Activated T-helper 2 cell treated with anti-CD3 and anti-CD28 coated beads, Interferon-gamma antibody, Interleukin-2, Interleukin-4, amounts not matched to agents 10 μg/mL and 5 μg/mL and 100 μg/mL, durations not matched to agents 14 hours and 24 hours and 36 hours (primary cell): ENCODE measurements at regions not wholly inside any gene's neighbourhood (a gene's known extent, or its start where the extent isn't known, plus 50 kb on each side); places are given as distances from the start of the nearest gene placed in this dataset.
A peak's percentile ranks its signal among the peaks of the same experiment; 100 is the strongest.
"Not testable (repeated sequence)": the region's sequence is repeated elsewhere in the genome, so short reads cannot be mapped to it uniquely, and the experiment has no call there.

ENCODE experiments used
- DNase-seq: peaks from one replicate; pipeline ENCODE4 v3.0.0; 2021; ENCODE audit warnings: low spot score
- H3K27ac Mint-ChIP-seq: one replicate; pipeline ENCODE4 v1.8.0; 2021; ENCODE audit warnings: mixed read lengths
- H3K27me3 Mint-ChIP-seq: one replicate; pipeline ENCODE4 v1.8.0; 2021; ENCODE audit warnings: low read depth, mixed read lengths
- H3K36me3 Mint-ChIP-seq: one replicate; pipeline ENCODE4 v1.8.0; 2021; ENCODE audit warnings: low read depth, mixed read lengths
- H3K4me1 Mint-ChIP-seq: one replicate; pipeline ENCODE4 v1.8.0; 2021; ENCODE audit warnings: low read depth, mixed read lengths
- H3K4me3 Mint-ChIP-seq: one replicate; pipeline ENCODE4 v1.8.0; 2021; ENCODE audit warnings: low read depth, mild to moderate bottlenecking, moderate library complexity, mixed read lengths
- H3K9me3 Mint-ChIP-seq: one replicate; pipeline ENCODE4 v1.8.0; 2021; ENCODE audit warnings: mixed read lengths
- intact Hi-C: fragments of 100-400 bp; cut with micrococcal nuclease; formaldehyde crosslinking; loops from one replicate; pipeline ENCODE4 v1.15.1; 2023

DNA sequence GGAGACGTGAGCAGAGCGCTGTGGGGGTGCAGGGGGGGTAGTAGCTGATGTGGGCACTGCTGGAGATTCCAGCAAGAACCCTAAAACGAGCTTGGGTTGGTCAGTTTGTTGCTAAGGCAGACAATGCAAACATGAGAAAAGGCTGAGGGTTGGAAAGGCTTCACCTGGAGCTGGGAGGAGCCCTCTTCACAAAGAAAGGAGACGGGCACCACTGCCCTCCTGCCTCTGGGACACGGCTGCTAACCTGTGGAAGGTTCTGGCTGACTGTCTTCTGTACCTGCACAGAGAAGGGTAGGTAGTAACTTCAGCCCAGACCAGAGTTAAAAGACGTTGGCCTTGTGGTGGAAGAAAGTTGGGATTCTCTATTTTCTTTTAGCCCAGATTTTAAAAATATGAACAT lies 108.7 kb downstream of the SUCLA2 start:
- Mint-ChIP-seq H3K27ac (no peak overlapping the region), H3K4me3 (no peak overlapping the region), H3K9me3 (no peaks in the 10 kb centered on the region), H3K36me3 (no peaks in the 10 kb centered on the region), H3K27me3 (no peaks in the 10 kb centered on the region), H3K4me1 (peaks cover 9% of the 10 kb centered on the region)
- intact Hi-C loops = no loop called here
- no peak for DNase-seq

DNA sequence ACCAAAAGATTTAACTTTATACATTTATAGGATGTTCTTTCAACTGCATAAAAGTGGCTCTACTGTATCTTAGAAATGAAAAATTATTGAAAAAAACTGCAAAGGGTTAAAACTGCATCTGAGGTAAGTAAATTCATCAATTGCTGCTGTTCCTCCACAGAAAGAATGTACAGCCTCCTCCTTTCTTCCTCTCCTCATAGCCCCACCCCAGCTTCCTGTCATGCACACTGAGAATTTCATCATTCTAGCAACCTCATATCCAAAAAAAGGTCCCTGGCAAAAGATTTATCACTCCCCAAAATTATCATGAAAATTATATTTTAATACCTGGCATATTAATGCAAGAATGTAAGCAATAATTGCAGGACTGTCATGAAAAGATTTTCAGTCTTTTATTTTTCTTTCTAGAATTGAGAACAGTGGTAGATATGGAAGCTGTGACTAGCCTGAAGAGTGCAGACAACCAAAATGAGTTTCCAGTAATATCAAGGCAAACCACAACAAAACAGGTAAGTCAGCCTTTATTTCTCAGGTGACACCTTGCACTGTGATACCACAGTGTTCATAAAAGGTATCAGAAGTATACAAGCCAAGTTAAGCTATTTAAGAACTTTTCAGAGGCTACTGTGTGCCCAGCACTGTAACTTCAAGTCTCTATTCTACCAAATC lies 110.8 kb downstream of the SUCLA2 start:
- Mint-ChIP-seq H3K36me3 (peaks cover 2% of the 10 kb centered on the region), H3K4me3 (no peak overlapping the region), H3K27me3 (no peaks in the 10 kb centered on the region), H3K9me3 (no peaks in the 10 kb centered on the region), H3K27ac (no peak overlapping the region), H3K4me1 (peaks cover 21% of the 10 kb centered on the region)
- no peak for DNase-seq
- intact Hi-C loops = no loop called here

DNA sequence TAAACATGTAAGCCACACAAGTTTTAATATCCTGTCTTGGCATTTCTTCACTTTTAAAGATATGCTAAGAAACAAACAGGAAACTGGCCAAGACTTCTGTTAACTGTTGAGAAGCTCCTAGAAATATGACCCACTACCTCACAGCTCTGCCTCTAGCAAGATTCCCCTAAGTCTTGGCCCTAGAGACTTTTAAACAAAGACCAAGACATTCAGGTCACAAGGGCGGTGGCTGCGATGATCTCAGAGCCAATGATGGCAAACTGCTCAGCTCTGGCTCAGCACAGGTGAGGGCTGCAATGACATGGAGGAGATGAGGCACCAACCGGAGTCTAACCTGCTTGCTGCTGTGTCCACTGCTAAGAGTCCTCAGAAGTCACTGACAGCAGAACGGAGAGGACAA lies 114.8 kb downstream of the SUCLA2 start:
- Mint-ChIP-seq H3K4me1 (peaks cover 21% of the 10 kb centered on the region), H3K9me3 (no peaks in the 10 kb centered on the region), H3K36me3 (peaks cover 2% of the 10 kb centered on the region), H3K27me3 (peaks cover 2% of the 10 kb centered on the region), H3K4me3 (no peak overlapping the region), H3K27ac (peak overlapping the region; percentile 41)
- intact Hi-C loops = no loop called here
- DNase-seq = no peak

DNA sequence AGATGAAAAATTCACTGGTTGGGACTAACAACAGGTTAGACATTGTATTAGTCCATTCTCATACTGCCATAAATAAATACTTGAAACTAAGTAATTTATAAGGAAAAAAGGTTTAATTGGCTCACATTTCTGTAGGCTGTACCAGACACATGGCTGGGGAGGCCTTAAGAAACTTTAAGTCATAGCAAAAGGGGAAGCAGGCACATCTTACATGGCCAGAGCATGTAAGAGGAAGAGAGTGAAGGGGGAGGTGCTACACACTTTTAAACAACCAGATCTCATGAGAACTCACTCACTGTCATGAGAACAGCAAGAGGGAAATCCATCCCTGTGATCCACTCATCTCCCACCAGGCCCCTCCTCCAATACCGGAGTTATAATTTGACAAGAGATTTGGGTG lies 125.9 kb downstream of the SUCLA2 start:
- Mint-ChIP-seq H3K27me3 (no peaks in the 10 kb centered on the region), H3K4me3 (no peak overlapping the region), H3K9me3 (peaks cover 32% of the 10 kb centered on the region), H3K27ac (no peak overlapping the region), H3K4me1 (no peaks in the 10 kb centered on the region), H3K36me3 (no peaks in the 10 kb centered on the region)
- DNase-seq = no peak
- intact Hi-C loops = no loop called here

DNA sequence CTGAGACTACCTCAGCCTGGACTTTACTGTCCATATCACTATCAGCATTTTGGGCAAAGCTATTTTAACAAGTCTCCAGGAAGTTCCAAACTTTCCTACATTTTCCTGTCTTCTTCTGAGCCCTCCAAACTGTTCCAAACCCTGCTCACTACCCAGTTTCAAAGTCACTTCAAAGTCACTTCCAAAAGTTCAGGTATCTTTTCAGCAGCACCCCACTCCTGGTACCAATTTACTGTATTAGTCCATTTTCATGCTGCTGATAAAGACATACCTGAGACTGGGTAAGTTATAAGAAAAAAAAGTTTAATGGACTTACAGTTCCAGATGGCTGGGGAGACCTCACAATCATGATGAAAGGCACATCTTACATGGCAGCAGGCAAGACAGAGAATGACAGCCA lies 127.1 kb downstream of the SUCLA2 start:
- DNase-seq, H3K36me3 Mint-ChIP-seq, intact Hi-C loops, H3K4me3 Mint-ChIP-seq, H3K27me3 Mint-ChIP-seq, H3K27ac Mint-ChIP-seq, H3K4me1 Mint-ChIP-seq: not testable (repeated sequence)
- peaks cover 32% of the 10 kb centered on the region for H3K9me3 Mint-ChIP-seq

DNA sequence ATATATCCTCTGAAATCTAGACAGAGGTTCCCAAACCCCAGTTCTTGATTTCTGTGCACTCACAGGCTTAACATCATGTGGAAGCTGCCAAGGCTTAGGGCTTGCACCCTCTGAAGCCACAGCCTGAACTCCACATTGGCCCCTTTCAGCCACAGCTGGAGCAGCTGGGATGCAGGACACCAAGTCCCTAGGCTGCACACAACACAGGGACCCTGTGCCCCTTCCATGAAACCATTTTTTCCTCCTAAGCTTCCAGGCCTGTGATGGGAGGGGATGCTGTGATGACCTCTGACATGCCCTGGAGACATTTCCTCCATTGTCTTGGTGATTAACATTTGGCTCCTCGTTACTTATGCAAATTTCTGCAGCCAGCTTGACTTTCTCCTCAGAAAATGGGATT lies 127.8 kb downstream of the SUCLA2 start:
- H3K4me1 Mint-ChIP-seq, H3K36me3 Mint-ChIP-seq, intact Hi-C loops, H3K27ac Mint-ChIP-seq, H3K27me3 Mint-ChIP-seq, H3K4me3 Mint-ChIP-seq, DNase-seq: not testable (repeated sequence)
- peaks cover 32% of the 10 kb centered on the region for H3K9me3 Mint-ChIP-seq

DNA sequence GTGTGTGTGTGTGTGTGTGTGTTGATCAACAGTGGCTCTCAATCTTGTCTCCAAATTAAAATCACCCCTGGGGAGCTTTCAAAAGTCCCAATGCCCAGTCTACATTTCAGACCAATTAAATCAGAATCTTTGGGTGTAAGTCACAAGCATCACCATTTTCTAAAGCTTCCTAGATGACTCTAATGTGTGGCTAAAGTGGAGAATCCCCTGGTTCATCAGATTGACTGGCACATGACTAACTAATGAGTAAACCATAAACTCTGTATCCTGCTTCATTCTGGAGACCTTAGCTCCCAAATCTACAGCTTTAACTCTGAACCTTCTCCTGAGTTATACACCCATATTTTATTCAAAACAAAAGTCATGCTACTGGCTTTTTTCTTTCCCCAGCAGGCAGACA lies 131.3 kb downstream of the SUCLA2 start:
- no peak for DNase-seq
- H3K4me1 Mint-ChIP-seq = no peaks in the 10 kb centered on the region
- peaks cover 3% of the 10 kb centered on the region for H3K27me3 Mint-ChIP-seq
- H3K27ac Mint-ChIP-seq = no peak overlapping the region
- intact Hi-C loops = no loop called here
- no peak overlapping the region for H3K4me3 Mint-ChIP-seq
- peaks cover 25% of the 10 kb centered on the region for H3K9me3 Mint-ChIP-seq
- no peaks in the 10 kb centered on the region for H3K36me3 Mint-ChIP-seq

DNA sequence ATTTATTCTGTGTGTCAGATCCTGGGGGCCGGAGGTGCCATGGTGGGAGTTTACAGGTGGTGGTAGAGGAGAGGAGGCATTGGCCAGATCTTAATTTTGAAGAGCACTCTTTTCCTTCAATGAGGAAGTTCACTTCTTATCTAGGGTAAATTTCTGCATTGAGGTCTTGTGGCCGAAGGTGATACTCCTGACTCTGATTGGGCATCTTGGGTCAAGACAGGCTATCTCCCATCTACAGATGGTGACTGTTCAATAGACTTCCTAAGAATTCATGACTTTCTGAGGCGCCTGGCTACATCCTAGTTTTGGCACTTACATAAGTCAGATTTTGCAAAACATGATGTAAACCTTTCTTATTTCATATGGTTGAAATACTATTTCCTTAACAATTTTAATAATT lies 135.2 kb downstream of the SUCLA2 start:
- intact Hi-C loops = no loop called here
- Mint-ChIP-seq H3K9me3 (no peaks in the 10 kb centered on the region), H3K4me1 (no peaks in the 10 kb centered on the region), H3K36me3 (no peaks in the 10 kb centered on the region), H3K4me3 (no peak overlapping the region), H3K27me3 (peaks cover 3% of the 10 kb centered on the region), H3K27ac (no peak overlapping the region)
- DNase-seq = no peak

DNA sequence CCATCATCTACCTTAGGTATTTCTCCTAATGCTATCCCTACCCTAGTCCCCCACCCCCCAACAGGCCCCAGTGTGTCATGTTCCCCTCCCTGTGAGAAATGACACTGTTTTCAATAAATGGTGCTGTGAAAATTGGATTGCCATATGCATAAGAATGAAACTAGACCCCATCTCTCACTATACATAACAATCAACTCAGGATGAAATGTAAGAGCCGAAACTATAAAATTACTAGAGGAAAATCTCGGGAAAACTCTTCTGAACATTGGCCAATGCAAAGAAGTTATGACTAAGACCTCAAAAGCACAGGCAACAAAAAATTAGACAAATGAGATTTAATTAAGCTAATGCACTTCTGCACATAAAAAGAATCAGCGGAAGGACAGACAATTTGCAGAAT lies 138.2 kb downstream of the SUCLA2 start:
- no peak for DNase-seq
- H3K36me3 Mint-ChIP-seq = no peaks in the 10 kb centered on the region
- no peaks in the 10 kb centered on the region for H3K9me3 Mint-ChIP-seq
- intact Hi-C loops = no loop called here
- H3K4me1 Mint-ChIP-seq = no peaks in the 10 kb centered on the region
- no peak overlapping the region for H3K27ac Mint-ChIP-seq
- peaks cover 3% of the 10 kb centered on the region for H3K27me3 Mint-ChIP-seq
- no peak overlapping the region for H3K4me3 Mint-ChIP-seq

DNA sequence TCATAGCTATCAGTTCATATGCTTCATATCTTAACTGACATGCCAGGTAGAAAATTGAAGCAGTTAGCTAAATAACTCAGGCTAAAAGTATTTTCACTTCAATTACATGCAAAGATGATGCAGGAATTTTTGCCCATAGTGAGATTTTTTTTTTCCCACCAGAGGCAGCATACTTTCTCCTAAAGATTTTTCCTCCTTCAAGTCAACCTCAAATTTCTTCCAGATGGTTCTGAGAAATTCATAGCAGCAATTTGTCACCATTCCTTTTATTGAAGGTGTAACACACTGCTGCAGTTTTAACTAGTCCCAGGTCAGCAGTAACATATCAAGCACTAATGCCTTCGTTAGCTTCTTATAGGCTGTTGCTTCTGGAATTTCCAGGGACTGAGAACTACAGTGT lies 141.9 kb downstream of the SUCLA2 start:
- H3K36me3 Mint-ChIP-seq = no peaks in the 10 kb centered on the region
- no peak overlapping the region for H3K4me3 Mint-ChIP-seq
- no peaks in the 10 kb centered on the region for H3K4me1 Mint-ChIP-seq
- intact Hi-C loops = no loop called here
- no peak for DNase-seq
- no peaks in the 10 kb centered on the region for H3K9me3 Mint-ChIP-seq
- no peak overlapping the region for H3K27ac Mint-ChIP-seq
- H3K27me3 Mint-ChIP-seq = no peaks in the 10 kb centered on the region

DNA sequence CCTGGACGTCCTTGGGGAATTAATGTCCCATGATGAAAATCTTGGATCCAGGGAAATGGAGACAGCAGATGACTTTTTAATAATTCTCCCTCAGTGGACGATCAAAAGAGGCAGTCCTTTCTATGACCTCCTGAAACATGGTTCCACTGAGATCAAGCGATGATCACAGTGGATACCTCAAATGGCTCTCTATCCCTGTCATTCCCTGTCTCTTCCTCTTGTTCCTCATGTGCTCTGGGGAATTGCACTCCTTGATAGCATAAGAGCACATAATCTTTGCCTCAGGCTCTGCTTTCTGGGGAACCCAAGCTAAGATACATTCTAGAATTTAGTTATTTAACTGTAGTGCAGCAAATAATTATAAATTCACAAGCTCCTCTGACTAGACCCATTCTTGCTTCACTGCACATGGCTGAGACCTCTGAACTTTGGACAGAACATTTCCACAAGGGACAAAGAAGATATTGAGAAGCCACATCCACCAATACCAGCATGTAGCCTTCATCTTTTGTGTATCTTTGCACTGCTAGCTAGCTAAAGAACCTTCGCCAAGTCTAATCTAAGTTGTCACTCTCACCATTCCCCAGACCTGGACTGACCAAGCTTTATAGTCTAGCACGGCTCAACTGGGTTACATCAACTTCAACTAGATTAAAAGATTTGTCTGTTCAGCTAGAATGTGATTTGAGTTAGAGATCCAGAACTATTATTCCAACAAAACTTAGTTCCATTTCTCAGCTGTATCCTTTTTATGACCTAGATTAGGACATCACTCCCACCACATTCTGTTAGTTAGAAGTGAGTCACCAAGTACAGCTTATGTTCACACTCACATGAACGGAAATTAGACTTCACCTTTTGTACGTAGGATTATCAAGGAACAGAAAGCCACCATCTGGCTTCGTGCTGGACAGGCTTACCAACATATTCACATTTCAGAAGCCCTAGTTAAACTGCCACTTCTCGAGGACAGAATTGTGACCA lies 142.7 kb downstream of the SUCLA2 start:
- no peaks in the 10 kb centered on the region for H3K27me3 Mint-ChIP-seq

DNA sequence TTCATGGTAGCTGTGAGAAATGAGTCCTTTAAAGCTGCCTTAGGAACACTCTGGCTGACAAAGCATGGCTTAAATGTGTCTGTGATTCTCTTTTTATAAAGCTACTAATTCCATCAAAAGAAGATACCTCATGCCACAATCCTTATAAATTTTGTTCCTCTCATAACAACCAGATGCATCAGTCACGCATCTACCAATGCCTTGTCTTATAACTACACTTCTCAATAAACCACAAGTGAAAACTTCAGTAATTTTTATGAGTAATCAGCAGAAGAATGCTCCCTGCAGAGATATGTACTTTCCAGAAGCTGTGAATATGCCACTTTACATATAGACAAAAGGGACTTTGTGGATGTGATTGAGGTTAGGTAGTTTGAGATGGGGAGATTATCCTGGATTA lies 147.8 kb downstream of the SUCLA2 start:
- intact Hi-C loops = no loop called here
- no peaks in the 10 kb centered on the region for H3K27me3 Mint-ChIP-seq
- H3K36me3 Mint-ChIP-seq = no peaks in the 10 kb centered on the region
- no peak overlapping the region for H3K4me3 Mint-ChIP-seq
- H3K27ac Mint-ChIP-seq = no peak overlapping the region
- no peaks in the 10 kb centered on the region for H3K4me1 Mint-ChIP-seq
- no peak for DNase-seq
- H3K9me3 Mint-ChIP-seq = no peaks in the 10 kb centered on the region

More for the DNA sequence above, 142.7 kb downstream of the SUCLA2 start:
- Mint-ChIP-seq H3K36me3 (no peaks in the 10 kb centered on the region), H3K27ac (no peak overlapping the region), H3K9me3 (no peaks in the 10 kb centered on the region), H3K4me3 (no peak overlapping the region), H3K4me1 (no peaks in the 10 kb centered on the region)
- intact Hi-C loops = no loop called here
- DNase-seq = no peak

DNA sequence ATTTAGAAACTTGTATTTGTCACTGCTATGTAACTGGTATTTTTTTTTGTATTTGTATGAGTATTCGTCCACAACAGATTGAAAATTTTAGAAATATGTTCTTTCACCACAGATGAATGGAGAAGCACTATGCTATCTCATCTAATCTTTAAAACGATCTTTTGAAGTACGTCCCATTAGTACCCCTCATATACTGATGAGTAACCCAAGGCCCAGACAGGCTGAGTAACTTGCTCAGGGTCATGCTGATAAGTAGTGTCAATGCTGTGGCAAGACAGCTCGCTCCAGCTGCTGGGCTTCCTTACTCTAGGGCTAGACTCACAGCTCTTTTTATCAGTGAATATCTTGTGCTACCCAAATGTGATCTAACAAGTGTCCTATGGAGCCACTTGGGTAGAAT lies 154.2 kb downstream of the SUCLA2 start:
- Mint-ChIP-seq H3K4me1 (no peaks in the 10 kb centered on the region), H3K9me3 (no peaks in the 10 kb centered on the region)

More for the DNA sequence above, 154.2 kb downstream of the SUCLA2 start:
- no peak for DNase-seq
- Mint-ChIP-seq H3K27me3 (no peaks in the 10 kb centered on the region), H3K27ac (no peak overlapping the region), H3K36me3 (no peaks in the 10 kb centered on the region), H3K4me3 (no peak overlapping the region)
- intact Hi-C loops = no loop called here
